DND-41 (cell line): ENCODE measurements at regions not wholly inside any gene's neighbourhood (a gene's known extent, or its start where the extent isn't known, plus 50 kb on each side); places are given as distances from the start of the nearest gene placed in this dataset.

Experiments used
- CTCF ChIP-seq: IDR thresholded peaks from 2 replicates; pipeline ENCODE4 v1.5.1; 2012; ENCODE audit warnings: borderline replicate concordance, low read length, moderate library complexity, mild to moderate bottlenecking; ENCODE audit not compliant: poor library complexity, severe bottlenecking; ENCODE audit errors: extremely low read depth
- EZH2 ChIP-seq: IDR thresholded peaks from 3 replicates; pipeline ENCODE4 v1.6.1; 2012; ENCODE audit warnings: borderline replicate concordance, low read depth, mild to moderate bottlenecking, moderate library complexity, low read length, inconsistent platforms; ENCODE audit not compliant: severe bottlenecking

- TF ChIP-seq CTCF (no peak), EZH2 (no peak)
Measured at GRCh38 chr4:37745946-37746345, 59.8 kb upstream of the RELL1 start.
